ENCODE measurements at regions not wholly inside any gene's neighbourhood (a gene's known extent, or its start where the extent isn't known, plus 50 kb on each side); places are given as distances from the start of the nearest gene placed in this dataset.
"Not testable (repeated sequence)": the region's sequence is repeated elsewhere in the genome, so short reads cannot be mapped to it uniquely, and the experiment has no call there.

DNA sequence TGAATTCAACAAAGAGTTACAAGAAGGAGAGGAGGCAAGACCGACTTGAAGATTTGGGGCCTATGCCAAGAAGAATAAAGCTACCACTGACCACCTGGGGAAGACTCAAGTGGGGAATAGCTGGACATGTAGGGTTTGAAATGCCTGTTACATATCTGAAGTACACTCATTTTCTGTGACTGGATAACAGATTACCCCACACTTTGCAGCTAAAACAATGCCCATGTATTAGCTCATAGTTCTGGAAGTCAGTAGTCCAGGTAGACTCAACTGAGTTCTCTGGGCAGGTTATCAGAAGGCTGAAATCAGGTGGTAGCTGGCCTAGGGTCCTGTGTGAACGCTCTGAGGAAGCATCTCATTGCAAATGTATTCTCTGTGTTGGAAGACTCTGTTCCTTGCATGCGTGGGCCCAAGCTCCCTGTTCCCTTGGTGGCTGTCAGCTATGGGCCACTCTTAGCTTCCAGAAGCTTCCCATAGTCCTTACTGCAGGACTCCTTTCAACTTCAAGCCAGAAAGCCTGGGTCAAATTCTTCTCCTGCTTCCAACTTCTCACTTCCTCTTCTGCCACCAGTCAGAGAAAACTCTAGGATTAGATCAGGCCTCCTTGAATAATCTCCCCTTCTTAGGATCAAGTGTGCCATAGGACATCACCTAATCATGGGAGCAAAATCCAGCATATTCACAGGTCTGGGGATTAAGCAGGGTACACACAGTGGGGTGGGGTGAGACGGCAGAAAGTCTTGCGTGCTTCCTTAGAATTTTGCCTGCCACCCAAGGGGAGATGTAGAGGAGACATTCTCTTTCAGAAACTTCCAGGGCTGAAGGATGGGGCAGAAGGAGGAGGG is 187.8 kb downstream of the SHQ1 start:
- H3K9me3 ChIP-seq (ENCODE audit: control insufficient read depth, insufficient read depth, low read length): no peaks in the 10 kb centered on the region
- H3K4me1 ChIP-seq (ENCODE audit: control insufficient read depth, insufficient read depth, low read length): no peaks in the 10 kb centered on the region
- H3K9ac ChIP-seq (ENCODE audit: low read depth, low read length): no peak overlapping the region
- H3K27ac ChIP-seq (ENCODE audit: low read depth, low read length): no peak overlapping the region
- H3K36me3 ChIP-seq (ENCODE audit: control insufficient read depth, insufficient read depth, low read length): no peaks in the 10 kb centered on the region
- no peak overlapping the region for H3K4me3 ChIP-seq (ENCODE audit: low read depth, low read length)
- no peaks in the 10 kb centered on the region for H3K27me3 ChIP-seq (ENCODE audit: control insufficient read depth, insufficient read depth, low read length)

DNA sequence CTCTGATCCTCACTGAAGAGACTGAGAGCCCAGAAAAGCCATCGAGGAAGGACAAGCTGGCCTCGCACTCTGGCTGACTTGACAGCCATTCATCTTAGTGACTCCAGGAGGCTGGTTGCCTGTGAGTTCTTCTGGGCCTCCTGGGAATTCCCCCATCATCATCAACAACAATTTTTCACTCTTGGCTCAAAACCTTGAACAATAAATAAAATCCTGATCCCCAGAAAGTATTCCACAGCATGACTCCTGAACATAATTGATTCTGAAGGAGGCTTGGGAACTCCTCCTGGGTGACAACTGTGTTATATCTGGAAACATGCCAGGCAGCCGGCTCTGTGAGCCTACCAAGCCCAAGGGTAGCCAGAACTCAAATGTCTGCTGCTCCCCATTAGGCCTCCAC is 188.6 kb downstream of the SHQ1 start:
- Histone ChIP-seq H3K27me3 (ENCODE audit: control insufficient read depth, insufficient read depth, low read length) (no peaks in the 10 kb centered on the region), H3K36me3 (ENCODE audit: control insufficient read depth, insufficient read depth, low read length) (no peaks in the 10 kb centered on the region), H3K27ac (ENCODE audit: low read depth, low read length) (no peak overlapping the region), H3K4me1 (ENCODE audit: control insufficient read depth, insufficient read depth, low read length) (peaks cover 3% of the 10 kb centered on the region; the same call in 1 of the 2 replicates), H3K9me3 (ENCODE audit: control insufficient read depth, insufficient read depth, low read length) (no peaks in the 10 kb centered on the region), H3K9ac (ENCODE audit: low read depth, low read length) (no peak overlapping the region), H3K4me3 (ENCODE audit: low read depth, low read length) (no peak overlapping the region)

DNA sequence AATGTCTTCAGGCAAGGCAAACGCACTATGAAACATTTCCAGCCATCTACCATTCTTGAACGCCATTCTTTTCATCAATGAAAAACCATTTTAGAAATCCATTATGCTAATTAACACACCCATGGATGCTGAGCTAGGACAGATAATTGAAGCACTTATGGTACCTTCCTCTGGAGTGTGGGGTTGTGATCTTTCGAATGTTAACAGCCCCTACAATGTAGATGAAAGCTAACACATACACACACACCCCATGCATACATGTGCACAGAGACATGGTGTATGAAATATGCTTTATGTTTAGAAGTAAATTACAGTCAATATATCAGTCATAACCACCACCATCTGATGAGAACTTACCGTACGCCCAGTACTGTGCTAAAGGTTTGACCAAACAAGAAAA is 189.1 kb downstream of the SHQ1 start:
- no peak overlapping the region for H3K4me3 ChIP-seq (ENCODE audit: low read depth, low read length)
- H3K4me1 ChIP-seq (ENCODE audit: control insufficient read depth, insufficient read depth, low read length): peaks cover 3% of the 10 kb centered on the region; the same call in 1 of the 2 replicates
- H3K36me3 ChIP-seq (ENCODE audit: control insufficient read depth, insufficient read depth, low read length): no peaks in the 10 kb centered on the region
- no peaks in the 10 kb centered on the region for H3K27me3 ChIP-seq (ENCODE audit: control insufficient read depth, insufficient read depth, low read length)
- H3K27ac ChIP-seq (ENCODE audit: low read depth, low read length): no peak overlapping the region
- H3K9me3 ChIP-seq (ENCODE audit: control insufficient read depth, insufficient read depth, low read length): no peaks in the 10 kb centered on the region
- no peak overlapping the region for H3K9ac ChIP-seq (ENCODE audit: low read depth, low read length)

DNA sequence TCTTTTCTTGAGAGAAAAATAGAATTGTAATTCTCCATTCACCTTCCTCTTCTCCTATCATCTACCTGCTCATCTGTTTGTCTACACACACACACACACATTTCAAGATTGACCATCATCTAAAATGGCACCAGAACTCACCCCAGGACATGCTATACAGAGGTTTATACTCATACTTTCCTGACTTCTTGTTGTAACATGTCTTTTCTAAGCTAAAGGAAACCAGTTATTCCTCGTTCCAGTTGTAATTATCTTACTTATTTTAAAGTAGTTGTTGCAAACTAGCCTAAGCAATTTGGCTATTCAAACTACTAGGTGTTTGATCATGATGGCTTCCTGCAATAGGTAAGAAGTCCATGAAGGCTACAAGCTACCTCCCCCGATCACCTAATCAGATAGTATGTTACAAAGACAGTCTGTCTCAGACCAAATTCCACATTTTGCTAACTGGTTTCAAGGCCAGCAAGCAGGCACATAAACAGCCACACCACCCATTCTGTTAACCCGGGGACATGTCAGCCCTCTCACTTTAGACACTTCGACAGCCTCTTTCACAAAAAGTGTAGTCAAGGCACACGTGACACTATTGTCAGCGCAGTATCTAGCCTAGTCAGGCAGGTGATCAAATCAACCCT is 189.7 kb downstream of the SHQ1 start:
- Histone ChIP-seq H3K4me3 (ENCODE audit: low read depth, low read length) (no peak overlapping the region), H3K27me3 (ENCODE audit: control insufficient read depth, insufficient read depth, low read length) (no peaks in the 10 kb centered on the region), H3K4me1 (ENCODE audit: control insufficient read depth, insufficient read depth, low read length) (peaks cover 3% of the 10 kb centered on the region; the same call in 1 of the 2 replicates), H3K36me3 (ENCODE audit: control insufficient read depth, insufficient read depth, low read length) (no peaks in the 10 kb centered on the region), H3K9me3 (ENCODE audit: control insufficient read depth, insufficient read depth, low read length) (no peaks in the 10 kb centered on the region), H3K27ac (ENCODE audit: low read depth, low read length) (no peak overlapping the region), H3K9ac (ENCODE audit: low read depth, low read length) (no peak overlapping the region)

DNA sequence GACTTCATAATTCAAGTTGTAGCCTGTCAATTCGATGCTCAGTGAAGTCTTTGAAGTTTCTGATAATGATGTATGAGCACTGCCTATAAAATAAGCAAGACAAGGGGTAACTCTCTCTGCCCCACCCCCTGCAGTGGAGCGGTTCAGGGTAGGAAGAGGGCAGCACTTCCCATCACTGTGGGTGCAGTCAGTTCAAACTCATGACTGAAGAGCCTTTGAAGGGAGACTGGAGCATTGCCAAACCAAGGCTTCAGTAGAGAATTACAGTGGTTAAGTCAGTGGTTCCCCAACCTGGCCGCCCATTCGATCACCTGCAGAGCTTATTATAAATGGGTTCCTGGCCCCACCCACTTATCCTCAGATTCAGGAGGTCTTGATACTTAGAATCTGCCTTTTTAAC is 190.6 kb downstream of the SHQ1 start:
- peaks cover 3% of the 10 kb centered on the region; the same call in 1 of the 2 replicates for H3K4me1 ChIP-seq (ENCODE audit: control insufficient read depth, insufficient read depth, low read length)
- H3K27ac ChIP-seq (ENCODE audit: low read depth, low read length): no peak overlapping the region
- H3K9me3 ChIP-seq (ENCODE audit: control insufficient read depth, insufficient read depth, low read length): no peaks in the 10 kb centered on the region
- H3K27me3 ChIP-seq (ENCODE audit: control insufficient read depth, insufficient read depth, low read length): no peaks in the 10 kb centered on the region
- no peak overlapping the region for H3K4me3 ChIP-seq (ENCODE audit: low read depth, low read length)
- no peak overlapping the region for H3K9ac ChIP-seq (ENCODE audit: low read depth, low read length)
- no peaks in the 10 kb centered on the region for H3K36me3 ChIP-seq (ENCODE audit: control insufficient read depth, insufficient read depth, low read length)

DNA sequence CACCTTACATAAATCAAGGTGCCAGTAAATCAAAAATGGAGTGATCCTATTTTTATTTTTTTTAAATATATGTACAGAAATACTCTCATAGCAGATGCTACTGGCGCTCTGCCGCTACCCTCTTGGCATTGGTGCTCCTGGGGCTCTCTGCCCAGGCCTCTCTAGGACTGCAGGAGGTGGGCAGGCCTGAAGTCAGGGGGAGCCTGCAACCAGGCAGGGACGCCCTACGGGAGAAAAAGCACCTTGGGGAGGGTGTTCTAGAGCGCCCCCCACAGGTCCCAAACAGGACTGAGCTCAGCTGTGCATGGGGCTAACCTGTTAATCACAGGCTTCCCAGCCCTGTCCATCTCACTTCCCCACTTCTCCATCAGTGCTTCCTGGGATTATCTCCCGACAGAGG is 192.5 kb downstream of the SHQ1 start:
- Histone ChIP-seq H3K36me3 (ENCODE audit: control insufficient read depth, insufficient read depth, low read length) (no peaks in the 10 kb centered on the region), H3K27ac (ENCODE audit: low read depth, low read length) (no peak overlapping the region), H3K4me1 (ENCODE audit: control insufficient read depth, insufficient read depth, low read length) (peaks cover 3% of the 10 kb centered on the region; the same call in 1 of the 2 replicates), H3K4me3 (ENCODE audit: low read depth, low read length) (no peak overlapping the region), H3K9me3 (ENCODE audit: control insufficient read depth, insufficient read depth, low read length) (no peaks in the 10 kb centered on the region), H3K9ac (ENCODE audit: low read depth, low read length) (no peak overlapping the region), H3K27me3 (ENCODE audit: control insufficient read depth, insufficient read depth, low read length) (no peaks in the 10 kb centered on the region)

DNA sequence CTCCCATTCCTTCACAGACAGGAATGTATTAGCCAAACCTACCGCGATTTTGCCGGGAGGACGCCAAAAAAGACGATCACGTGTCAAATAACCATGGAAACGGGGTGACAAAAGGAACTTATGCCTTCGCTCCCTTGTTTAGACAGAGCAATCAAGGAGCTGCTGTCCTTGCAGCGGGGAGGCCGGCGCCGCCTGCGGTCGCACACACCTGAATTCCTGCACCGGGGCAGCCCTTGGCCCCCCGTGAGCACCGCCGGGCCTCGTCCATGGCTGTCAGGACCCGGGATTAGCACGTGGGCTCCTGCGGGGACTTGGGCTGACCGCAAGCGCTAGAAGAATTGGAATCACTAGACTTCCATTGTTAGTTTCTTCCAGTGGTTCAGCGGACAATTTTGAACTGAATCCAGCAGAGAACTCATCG is 193.1 kb downstream of the SHQ1 start:
- Histone ChIP-seq H3K4me3 (ENCODE audit: low read depth, low read length) (no peak overlapping the region), H3K27me3 (ENCODE audit: control insufficient read depth, insufficient read depth, low read length) (no peaks in the 10 kb centered on the region), H3K27ac (ENCODE audit: low read depth, low read length) (no peak overlapping the region), H3K36me3 (ENCODE audit: control insufficient read depth, insufficient read depth, low read length) (no peaks in the 10 kb centered on the region), H3K9me3 (ENCODE audit: control insufficient read depth, insufficient read depth, low read length) (no peaks in the 10 kb centered on the region), H3K9ac (ENCODE audit: low read depth, low read length) (no peak overlapping the region), H3K4me1 (ENCODE audit: control insufficient read depth, insufficient read depth, low read length) (peaks cover 3% of the 10 kb centered on the region; the same call in 1 of the 2 replicates)

DNA sequence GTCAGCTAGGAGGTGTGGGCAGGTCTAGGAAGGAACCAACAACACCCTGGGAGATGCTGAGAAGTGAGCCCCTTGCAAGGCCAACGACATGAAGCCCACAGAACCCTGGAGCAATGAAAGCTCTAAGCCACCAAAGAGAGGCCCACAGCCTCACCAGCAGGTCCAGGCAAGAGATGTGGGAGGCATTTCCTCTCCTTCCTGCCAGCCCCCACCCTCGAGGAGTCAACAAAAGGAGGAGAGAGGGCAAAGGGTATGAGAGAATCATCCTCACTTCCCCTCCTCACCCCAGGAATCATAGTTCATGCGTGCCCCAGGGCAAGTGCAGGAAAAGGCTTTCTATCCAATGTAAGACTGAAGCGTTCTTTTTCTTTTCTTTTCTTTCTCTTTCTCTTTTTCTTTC is 195.8 kb downstream of the SHQ1 start:
- Histone ChIP-seq H3K9me3 (ENCODE audit: control insufficient read depth, insufficient read depth, low read length) (no peaks in the 10 kb centered on the region), H3K4me1 (ENCODE audit: control insufficient read depth, insufficient read depth, low read length) (peaks cover 3% of the 10 kb centered on the region; the same call in 1 of the 2 replicates), H3K9ac (ENCODE audit: low read depth, low read length) (no peak overlapping the region), H3K27me3 (ENCODE audit: control insufficient read depth, insufficient read depth, low read length) (no peaks in the 10 kb centered on the region), H3K36me3 (ENCODE audit: control insufficient read depth, insufficient read depth, low read length) (no peaks in the 10 kb centered on the region), H3K27ac (ENCODE audit: low read depth, low read length) (no peak overlapping the region), H3K4me3 (ENCODE audit: low read depth, low read length) (no peak overlapping the region)

DNA sequence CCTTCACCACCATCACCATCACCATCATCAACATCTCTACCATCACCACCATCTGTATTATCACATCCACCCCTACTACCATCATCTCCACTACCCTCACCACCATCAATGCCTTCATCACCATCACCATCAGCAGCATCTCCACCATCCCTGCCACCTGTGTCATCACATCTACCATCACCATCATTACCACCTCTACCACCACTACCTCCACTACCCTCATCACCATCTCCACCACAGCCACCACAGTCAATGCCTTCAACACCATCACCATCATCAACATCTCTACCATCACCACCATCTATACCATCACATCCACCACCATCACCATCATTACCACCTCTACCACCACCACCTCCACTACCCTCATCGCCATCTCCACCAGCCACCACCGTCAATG is 196.7 kb downstream of the SHQ1 start:
- no peak overlapping the region for H3K27ac ChIP-seq (ENCODE audit: low read depth, low read length)
- peaks cover 3% of the 10 kb centered on the region; the same call in 1 of the 2 replicates for H3K4me1 ChIP-seq (ENCODE audit: control insufficient read depth, insufficient read depth, low read length)
- no peak overlapping the region for H3K4me3 ChIP-seq (ENCODE audit: low read depth, low read length)
- H3K9me3 ChIP-seq (ENCODE audit: control insufficient read depth, insufficient read depth, low read length): no peaks in the 10 kb centered on the region
- no peak overlapping the region for H3K9ac ChIP-seq (ENCODE audit: low read depth, low read length)
- H3K36me3 ChIP-seq (ENCODE audit: control insufficient read depth, insufficient read depth, low read length): no peaks in the 10 kb centered on the region
- H3K27me3 ChIP-seq (ENCODE audit: control insufficient read depth, insufficient read depth, low read length): no peaks in the 10 kb centered on the region

DNA sequence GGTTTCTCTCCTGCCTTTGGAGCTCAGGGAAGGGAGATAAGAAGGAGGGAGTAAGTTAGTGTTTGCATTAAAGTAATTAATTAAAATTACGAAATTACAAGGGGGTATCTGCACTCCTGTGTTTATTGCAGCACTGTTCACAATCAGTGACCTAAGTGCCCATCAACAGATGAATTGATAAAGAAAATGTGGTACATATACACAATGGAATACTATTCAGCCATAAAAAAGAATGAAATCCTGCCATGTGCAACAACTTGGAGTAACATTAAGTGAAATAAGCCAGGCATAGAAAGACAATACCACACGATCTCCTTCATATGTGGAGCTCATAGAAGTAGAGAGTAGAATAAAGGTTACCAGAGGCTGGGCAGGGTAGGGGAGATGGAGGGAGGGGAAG is 202.0 kb downstream of the SHQ1 start:
- Histone ChIP-seq H3K9ac (ENCODE audit: low read depth, low read length) (no peak overlapping the region), H3K36me3 (ENCODE audit: control insufficient read depth, insufficient read depth, low read length) (no peaks in the 10 kb centered on the region), H3K27me3 (ENCODE audit: control insufficient read depth, insufficient read depth, low read length) (no peaks in the 10 kb centered on the region), H3K9me3 (ENCODE audit: control insufficient read depth, insufficient read depth, low read length) (no peaks in the 10 kb centered on the region), H3K4me3 (ENCODE audit: low read depth, low read length) (no peak overlapping the region), H3K4me1 (ENCODE audit: control insufficient read depth, insufficient read depth, low read length) (no peaks in the 10 kb centered on the region), H3K27ac (ENCODE audit: low read depth, low read length) (no peak overlapping the region)

DNA sequence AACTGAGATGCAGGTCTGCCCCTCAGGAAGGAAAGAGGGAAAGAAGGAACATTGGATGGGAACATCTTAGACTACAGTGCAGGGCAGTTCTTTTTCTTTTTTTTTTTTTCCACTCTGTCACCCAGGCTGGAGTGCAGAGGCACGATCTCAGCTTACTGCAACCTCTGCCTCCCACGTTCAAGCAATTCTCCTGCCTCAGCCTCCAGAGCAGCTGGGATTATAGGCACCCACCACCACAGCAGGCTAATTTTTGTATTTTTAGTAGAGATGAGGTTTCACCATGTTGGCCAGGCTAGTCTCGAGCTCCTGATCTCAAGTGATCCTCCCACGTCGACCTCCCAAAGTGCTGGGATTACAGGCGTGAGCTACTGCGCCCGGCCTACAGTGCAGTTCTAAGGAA is 204.6 kb downstream of the SHQ1 start:
- not testable (repeated sequence) for H3K27ac ChIP-seq (ENCODE audit: low read depth, low read length); H3K4me1 ChIP-seq (ENCODE audit: control insufficient read depth, insufficient read depth, low read length); H3K4me3 ChIP-seq (ENCODE audit: low read depth, low read length); H3K9ac ChIP-seq (ENCODE audit: low read depth, low read length); H3K9me3 ChIP-seq (ENCODE audit: control insufficient read depth, insufficient read depth, low read length); H3K36me3 ChIP-seq (ENCODE audit: control insufficient read depth, insufficient read depth, low read length); H3K27me3 ChIP-seq (ENCODE audit: control insufficient read depth, insufficient read depth, low read length)

Data from HUES48 (cell line).